ENCODE measurements at regions not wholly inside any gene's neighbourhood (a gene's known extent, or its start where the extent isn't known, plus 50 kb on each side); places are given as distances from the start of the nearest gene placed in this dataset.

DNA sequence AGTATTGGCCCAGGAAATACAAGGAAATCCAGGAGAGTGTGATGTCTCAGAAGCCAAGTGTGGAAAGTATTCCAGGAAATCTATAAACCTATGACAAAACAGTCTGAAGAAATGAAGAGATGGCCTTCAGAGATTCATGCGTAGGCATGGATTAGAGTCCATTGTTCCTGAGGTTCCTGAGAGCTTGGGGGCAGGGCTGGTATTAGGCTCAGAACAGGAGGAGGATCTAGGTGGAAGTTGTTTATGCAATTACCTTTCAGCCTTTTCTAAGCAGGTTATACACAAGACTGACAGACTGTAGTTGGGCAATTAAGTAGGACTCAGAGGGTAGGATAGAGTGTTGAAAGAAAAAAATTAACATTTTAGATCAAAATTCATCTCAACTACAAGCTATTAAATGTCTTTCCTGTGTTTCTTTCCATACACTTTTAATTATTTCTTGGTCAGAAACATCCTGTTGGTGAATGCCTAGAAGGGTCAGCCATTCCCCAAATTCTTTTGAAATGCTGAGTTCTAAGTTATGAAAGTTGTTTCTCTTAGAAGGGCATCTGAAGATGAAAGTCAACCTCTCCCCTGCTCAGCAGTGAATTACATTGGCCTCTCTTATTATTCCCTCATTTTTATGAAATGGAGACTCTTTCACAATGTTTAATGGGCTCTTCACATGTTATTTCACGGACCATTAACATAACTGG is 201.2 kb upstream of the MYLIP start:
- TF ChIP-seq, protein P1, sequence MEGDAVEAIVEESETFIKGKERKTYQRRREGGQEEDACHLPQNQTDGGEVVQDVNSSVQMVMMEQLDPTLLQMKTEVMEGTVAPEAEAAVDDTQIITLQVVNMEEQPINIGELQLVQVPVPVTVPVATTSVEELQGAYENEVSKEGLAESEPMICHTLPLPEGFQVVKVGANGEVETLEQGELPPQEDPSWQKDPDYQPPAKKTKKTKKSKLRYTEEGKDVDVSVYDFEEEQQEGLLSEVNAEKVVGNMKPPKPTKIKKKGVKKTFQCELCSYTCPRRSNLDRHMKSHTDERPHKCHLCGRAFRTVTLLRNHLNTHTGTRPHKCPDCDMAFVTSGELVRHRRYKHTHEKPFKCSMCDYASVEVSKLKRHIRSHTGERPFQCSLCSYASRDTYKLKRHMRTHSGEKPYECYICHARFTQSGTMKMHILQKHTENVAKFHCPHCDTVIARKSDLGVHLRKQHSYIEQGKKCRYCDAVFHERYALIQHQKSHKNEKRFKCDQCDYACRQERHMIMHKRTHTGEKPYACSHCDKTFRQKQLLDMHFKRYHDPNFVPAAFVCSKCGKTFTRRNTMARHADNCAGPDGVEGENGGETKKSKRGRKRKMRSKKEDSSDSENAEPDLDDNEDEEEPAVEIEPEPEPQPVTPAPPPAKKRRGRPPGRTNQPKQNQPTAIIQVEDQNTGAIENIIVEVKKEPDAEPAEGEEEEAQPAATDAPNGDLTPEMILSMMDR (IDR thresholded peaks at IDR 0.05; ENCODE audit: low read depth, low read length) = no peak

DNA sequence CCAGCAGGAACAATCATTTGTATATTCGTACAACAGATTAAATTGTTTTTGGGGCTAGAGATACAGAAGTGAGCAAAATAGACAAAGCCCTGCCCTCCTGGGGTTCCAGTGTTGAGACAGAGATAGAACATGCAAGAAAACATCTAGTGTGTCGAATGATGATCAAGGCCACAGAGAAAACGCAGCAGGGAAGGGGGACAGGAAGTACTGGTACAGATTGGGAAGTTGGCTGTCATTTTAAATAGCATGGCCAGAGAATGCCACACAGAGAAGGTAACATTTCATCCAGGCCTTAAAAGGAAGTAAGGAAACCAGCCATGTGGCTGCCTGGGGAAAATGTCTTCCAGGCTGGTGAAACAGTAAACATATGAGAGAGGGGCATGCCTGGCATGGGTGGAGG is 202.6 kb upstream of the MYLIP start:
- TF ChIP-seq, protein P1 (IDR thresholded peaks at IDR 0.05; ENCODE audit: low read depth, low read length) = no peak
- no peak overlapping the region for H3K4me3 ChIP-seq (ENCODE audit: low read depth, low read length)

More for the DNA sequence above, 201.2 kb upstream of the MYLIP start:
- H3K4me3 ChIP-seq (ENCODE audit: low read depth, low read length) = no peak overlapping the region

DNA sequence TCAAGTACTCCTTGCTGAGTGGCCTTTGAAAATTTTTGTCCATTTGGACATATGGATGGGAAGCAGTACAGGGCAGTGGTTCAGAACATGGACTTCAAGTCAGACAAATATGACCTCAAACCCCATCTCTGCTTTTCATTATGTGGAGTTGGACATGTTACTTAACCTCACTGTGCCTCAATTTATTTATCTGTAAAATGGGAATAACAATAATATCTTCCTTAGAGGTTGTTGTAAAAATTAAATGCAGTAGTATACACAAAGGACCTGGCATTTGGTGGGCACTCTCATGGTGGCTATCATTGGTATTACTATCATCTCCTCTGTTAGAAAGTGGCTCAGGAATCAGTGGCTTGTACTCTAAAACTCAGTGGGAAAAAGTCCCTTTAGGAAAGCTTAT is 204.0 kb upstream of the MYLIP start:
- TF ChIP-seq, protein P1 (IDR thresholded peaks at IDR 0.05; ENCODE audit: low read depth, low read length) = no peak
- no peak overlapping the region for H3K4me3 ChIP-seq (ENCODE audit: low read depth, low read length)

DNA sequence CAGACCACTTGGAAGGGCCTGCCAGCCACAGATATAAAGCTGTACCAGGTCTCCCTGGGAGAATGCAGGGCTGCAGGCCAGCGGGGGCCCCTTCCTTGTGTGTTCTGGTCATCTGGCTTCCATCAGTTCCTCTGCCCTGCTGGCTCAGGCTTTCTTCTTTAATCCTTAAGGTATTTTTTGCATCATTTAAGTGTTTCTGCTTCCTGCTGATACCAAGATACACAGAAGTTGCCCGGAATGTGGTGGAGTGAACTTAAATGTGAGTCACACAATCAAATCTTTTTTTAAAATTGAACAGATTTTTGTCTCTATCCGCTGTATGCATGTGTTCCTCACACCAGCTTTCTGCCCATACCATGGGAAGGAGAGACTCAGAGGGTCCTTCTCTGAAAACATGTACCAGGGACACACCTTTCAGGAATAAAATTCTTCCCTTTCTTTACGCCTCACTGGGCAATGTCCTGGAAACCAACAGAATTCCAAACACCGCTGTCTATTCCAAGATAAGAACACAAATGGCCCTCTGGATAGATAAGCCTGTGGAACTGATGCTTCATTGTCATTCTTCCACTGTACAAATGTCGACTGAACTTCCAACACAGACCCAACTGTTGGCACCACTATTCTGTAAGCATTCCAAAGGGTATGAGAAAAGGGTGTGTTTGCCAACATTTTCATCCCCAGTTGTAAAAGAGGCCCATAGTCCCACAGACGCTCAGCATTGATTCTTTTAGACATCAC is 206.2 kb upstream of the MYLIP start:
- TF ChIP-seq, protein P1 (IDR thresholded peaks at IDR 0.05; ENCODE audit: low read depth, low read length) = no peak

DNA sequence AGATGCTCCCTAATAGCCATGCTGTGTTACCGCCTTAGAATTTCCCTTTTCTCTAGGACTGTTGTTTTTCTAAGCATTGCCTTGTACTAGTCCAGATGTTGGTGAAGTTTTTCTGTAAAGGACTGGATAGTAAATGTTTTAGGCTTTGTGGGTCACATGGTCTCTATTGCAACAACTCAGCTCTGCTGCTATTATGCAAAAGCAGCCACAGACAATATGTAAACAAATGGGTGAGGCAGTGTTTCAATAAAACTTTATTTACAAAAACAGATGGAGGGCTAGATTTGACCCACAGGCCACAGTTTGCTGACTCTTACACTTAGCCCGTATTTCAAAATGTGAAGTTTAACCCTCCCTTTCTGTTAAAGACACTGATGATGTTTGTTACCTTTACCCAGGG is 207.6 kb upstream of the MYLIP start:
- H3K4me3 ChIP-seq (ENCODE audit: low read depth, low read length) = no peak overlapping the region
- TF ChIP-seq, protein P1 (IDR thresholded peaks at IDR 0.05; ENCODE audit: low read depth, low read length) = no peak

More for the DNA sequence above, 206.2 kb upstream of the MYLIP start:
- H3K4me3 ChIP-seq (ENCODE audit: low read depth, low read length) = no peak overlapping the region

DNA sequence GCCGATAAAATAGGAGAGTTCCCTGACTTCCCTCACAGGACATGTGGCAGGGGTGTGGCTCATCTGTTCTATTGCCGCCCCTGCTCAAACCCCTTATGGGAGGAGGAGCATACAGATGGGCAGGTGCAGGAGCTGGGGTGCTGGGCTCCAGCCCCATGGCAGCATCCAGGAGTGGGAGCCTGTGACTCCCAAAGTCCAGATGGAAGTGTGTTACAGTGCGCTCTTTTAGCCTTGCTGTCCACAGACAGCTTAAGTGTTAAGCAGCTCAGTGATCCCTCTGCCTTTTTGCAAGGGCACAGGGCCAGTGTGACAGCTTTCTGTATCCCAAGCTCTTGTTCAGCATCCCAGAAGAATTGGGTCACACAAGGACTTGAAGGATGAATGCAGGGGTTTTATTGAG is 212.3 kb upstream of the MYLIP start:
- H3K4me3 ChIP-seq (ENCODE audit: low read depth, low read length) = no peak overlapping the region
- TF ChIP-seq, protein P1 (IDR thresholded peaks at IDR 0.05; ENCODE audit: low read depth, low read length) = no peak

DNA sequence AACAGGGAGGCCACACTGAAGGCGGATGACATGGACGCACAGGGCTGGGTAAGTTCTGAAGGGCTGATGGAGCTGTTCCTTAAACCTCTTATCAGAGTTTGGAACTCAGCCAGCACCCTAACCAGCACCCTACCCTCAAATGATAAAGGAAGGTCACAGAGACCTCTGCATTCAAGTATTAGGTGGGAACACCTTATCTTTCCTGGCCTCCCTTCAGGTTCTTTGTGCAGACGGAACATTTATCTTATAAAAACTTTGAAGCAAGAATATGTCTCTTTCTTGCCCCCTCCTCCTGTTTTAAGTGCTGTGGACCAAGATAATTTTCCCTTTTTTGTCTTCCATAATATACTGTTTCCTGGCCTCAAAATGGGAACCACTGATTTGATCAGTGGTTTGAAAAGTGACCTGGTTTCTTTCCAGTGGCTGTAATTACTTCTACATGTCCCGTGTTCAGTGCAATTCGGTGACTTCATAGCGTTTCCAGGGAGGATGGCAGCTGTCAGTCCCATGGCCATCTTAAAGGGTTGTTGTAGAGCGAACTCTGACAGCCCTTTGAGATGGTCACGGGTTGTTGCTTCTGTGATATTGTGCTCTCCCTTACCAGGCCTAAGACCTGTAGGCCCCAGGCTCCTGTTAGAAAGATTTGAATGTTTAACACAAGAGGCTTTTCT is 213.2 kb upstream of the MYLIP start:
- H3K4me3 ChIP-seq (ENCODE audit: low read depth, low read length) = no peak overlapping the region
- TF ChIP-seq, protein P1 (IDR thresholded peaks at IDR 0.05; ENCODE audit: low read depth, low read length) = no peak

All from WI38 (cell line).